GM12878 (cell line): ENCODE measurements at regions not wholly inside any gene's neighbourhood (a gene's known extent, or its start where the extent isn't known, plus 50 kb on each side); places are given as distances from the start of the nearest gene placed in this dataset.

Source experiments
- ATAC-seq: fragments of 200-7000 bp; cut with Tn5 transposase; 3 replicates; pipeline ENCODE4 v1.9.1; 2020; ENCODE audit warnings: mild to moderate bottlenecking, moderate library complexity
- BruUV-seq: library from RNA; stranded (reverse); fragments of 400-500 nt; replicated peaks from 2 replicates; lab custom pipeline; 2021; lab: Mats Ljungman, UMichigan
- CTCF ChIA-PET: fragments of 300-600 bp; sonication (Branson Sonifier 250); formaldehyde crosslinking; extraction: SDS; loops from one replicate; lab custom pipeline; 2021; ENCODE audit warnings: inconsistent platforms; lab: Yijun Ruan, JAX
- POLR2A ChIA-PET: fragments of 350-600 bp; formaldehyde crosslinking; extraction: SDS; loops from one replicate; lab custom pipeline; 2021; ENCODE audit warnings: inconsistent platforms; lab: Charles Lee
- RAD21 ChIA-PET: fragments of 300-600 bp; sonication (Branson Sonifier 250); formaldehyde crosslinking; loops from one replicate; lab custom pipeline; 2023; ENCODE audit warnings: antibody characterized with exemption; ENCODE audit not compliant: unreplicated experiment; lab: Charles Lee
- SMC1A ChIA-PET: fragments of 300-600 bp; sonication (Branson Sonifier 250); formaldehyde crosslinking; loops from one replicate; lab custom pipeline; 2023; ENCODE audit not compliant: unreplicated experiment, uncharacterized antibody; lab: Charles Lee
- DNase-seq: peaks from one replicate; pipeline ENCODE4 v3.0.0-alpha.2; 2011; ENCODE audit warnings: low read depth, low spot score
- FAIRE-seq: peaks from 3 replicates; lab custom pipeline; 2011; peaks lifted over from hg19 to GRCh38; lab: Jason Lieb, UNC
- H2AFZ ChIP-seq: 2 replicates; pipeline ENCODE4 v1.6.0; 2011; ENCODE audit warnings: low read depth, low read length, control low read depth; ENCODE audit not compliant: control insufficient read depth
- H3K27ac ChIP-seq: 2 replicates; pipeline ENCODE4 v1.5.1; 2011; ENCODE audit warnings: control low read depth; ENCODE audit not compliant: control insufficient read depth, insufficient read depth
- H3K27me3 ChIP-seq, 2 experiments: replicated peaks in 1 of 2; 2 replicates each; pipeline versions ENCODE4 v1.6.0 to v1.6.1; 2011; ENCODE audit warnings: low read length in 1 of 2; ENCODE audit not compliant: control insufficient read depth in 2 of 2, insufficient read depth in 2 of 2
- H3K36me3 ChIP-seq, 2 experiments: 2 replicates each; pipeline ENCODE4 v1.5.1; 2011; ENCODE audit warnings: low read length in 1 of 2; ENCODE audit not compliant: control insufficient read depth in 2 of 2, insufficient read depth in 2 of 2
- H3K4me1 ChIP-seq: 2 replicates; pipeline ENCODE4 v1.6.1; 2011; ENCODE audit warnings: mild to moderate bottlenecking, low read length, moderate library complexity, mixed read lengths; ENCODE audit not compliant: control insufficient read depth, insufficient read depth
- H3K4me2 ChIP-seq: 2 replicates; pipeline ENCODE4 v1.6.0; 2011; ENCODE audit warnings: control low read depth; ENCODE audit not compliant: control insufficient read depth, insufficient read depth
- H3K4me3 ChIP-seq: fragments of 200-600 bp; sonication (generic); 2 replicates; pipeline ENCODE4 v1.5.1; 2016
- H3K79me2 ChIP-seq: 2 replicates; pipeline ENCODE4 v1.6.0; 2011; ENCODE audit warnings: low read length; ENCODE audit not compliant: control insufficient read depth, insufficient read depth
- H3K9ac ChIP-seq: 2 replicates; pipeline ENCODE4 v1.8.0; 2011; ENCODE audit warnings: low read length, control low read depth, mixed read lengths; ENCODE audit not compliant: control insufficient read depth, insufficient read depth
- H3K9me3 ChIP-seq: replicated peaks from 3 replicates; pipeline ENCODE4 v1.5.1; 2011; ENCODE audit warnings: mild to moderate bottlenecking, low read length; ENCODE audit not compliant: control insufficient read depth, insufficient read depth
- H4K20me1 ChIP-seq: 2 replicates; pipeline ENCODE4 v1.6.0; 2011; ENCODE audit not compliant: control insufficient read depth, insufficient read depth
- ASH2L ChIP-seq: fragments of 300-600, 200-600 bp; sonication (generic); IDR thresholded peaks from 2 replicates; pipeline ENCODE4 v1.6.1; 2017; ENCODE audit warnings: low read depth, mild to moderate bottlenecking, borderline replicate concordance
- HCFC1 ChIP-seq: fragments of 150-350 bp; IDR thresholded peaks from 2 replicates; pipeline ENCODE4 v1.6.1; 2014; ENCODE audit warnings: low read length
- IRF3 ChIP-seq: fragments of 450-650 bp; IDR thresholded peaks from 2 replicates; pipeline ENCODE4 v1.6.1; 2014; ENCODE audit warnings: mild to moderate bottlenecking
- MEF2B ChIP-seq: fragments of 450-650 bp; IDR thresholded peaks from 2 replicates; pipeline ENCODE4 v1.6.1; 2018; ENCODE audit warnings: mild to moderate bottlenecking, moderate library complexity; ENCODE audit not compliant: partially characterized antibody, poor library complexity, severe bottlenecking
- MYB ChIP-seq: fragments of 150-350 bp; IDR thresholded peaks from 2 replicates; pipeline ENCODE4 v1.6.1; 2014; ENCODE audit warnings: mild to moderate bottlenecking, low read depth, low read length, borderline replicate concordance
- SMAD1 ChIP-seq: fragments of 450-650 bp; IDR thresholded peaks from 2 replicates; pipeline ENCODE4 v1.6.1; 2018; ENCODE audit warnings: mild to moderate bottlenecking, low read depth; ENCODE audit not compliant: partially characterized antibody
- SPI1 ChIP-seq: IDR thresholded peaks from 2 replicates; pipeline ENCODE4 v1.6.1; 2011; ENCODE audit warnings: low read depth, mild to moderate bottlenecking, low read length, moderate library complexity, borderline replicate concordance; ENCODE audit not compliant: insufficient read depth
- STAT3 ChIP-seq: IDR thresholded peaks from 2 replicates; pipeline ENCODE4 v1.6.1; 2011; ENCODE audit warnings: low read depth, low read length, improper control_type of control experiment
- SUPT20H ChIP-seq: IDR thresholded peaks from 2 replicates; pipeline ENCODE4 v1.6.1; 2011; ENCODE audit warnings: low read depth, mild to moderate bottlenecking, low read length, moderate library complexity, borderline replicate concordance; ENCODE audit not compliant: control insufficient read depth
- ZNF217 ChIP-seq: fragments of 450-650 bp; IDR thresholded peaks from 2 replicates; pipeline ENCODE4 v1.6.1; 2017; ENCODE audit warnings: antibody characterized with exemption, mild to moderate bottlenecking
- WGBS: methylation state at CpG from one replicate; pipeline ENCODE4 v1.1.6; 2016; ENCODE audit warnings: low lambda C conversion rate; ENCODE audit not compliant: insufficient replicate concordance, insufficient coverage; ENCODE audit errors: missing lambda C conversion rate; 5-methylcytosine and 5-hydroxymethylcytosine counted together
- in situ Hi-C: fragments of 300-500 bp; cut with MboI; formaldehyde crosslinking; loops from 9 replicates; pipeline ENCODE4 v1.14.3; 2018; ENCODE audit warnings: mixed read lengths
- intact Hi-C: fragments of 100-400 bp; cut with micrococcal nuclease; formaldehyde crosslinking; loops from one replicate; pipeline ENCODE4 v1.14.2; 2022; ENCODE audit not compliant: unreplicated experiment

- Histone ChIP-seq H4K20me1 (no peaks in the 10 kb centered on the region), H3K79me2 (no peaks in the 10 kb centered on the region), H3K4me1 (no peaks in the 10 kb centered on the region), H3K9ac (no peak overlapping the region), H2AFZ (no peak overlapping the region), H3K27ac (no peak overlapping the region), H3K36me3 (no peaks in the 10 kb centered on the region), H3K9me3 (no peaks in the 10 kb centered on the region), H3K4me3 (no peak overlapping the region), H3K27me3 (no peaks in the 10 kb centered on the region), H3K4me2 (no peak overlapping the region)
- no peak for ATAC-seq
- SMC1A ChIA-PET = no interaction called here
- RAD21 ChIA-PET = no interaction called here
- in situ Hi-C loops (no loop called here), intact Hi-C loops (no loop called here)
- no peak for TF ChIP-seq SMAD1
- TF ChIP-seq ASH2L = no peak
- TF ChIP-seq HCFC1 = no peak
- TF ChIP-seq ZNF217 = no peak
- no peak for TF ChIP-seq MEF2B
- TF ChIP-seq STAT3 = no peak
- no peak for TF ChIP-seq MYB
- TF ChIP-seq SUPT20H = no peak
- TF ChIP-seq SPI1 = no peak
- TF ChIP-seq IRF3 = no peak
- FAIRE-seq = no peak
- no TSS peak for BruUV-seq
- WGBS = 44% methylated on average over 2 of the region's 2 CpGs
- POLR2A ChIA-PET = no interaction called here
- CTCF ChIA-PET = interaction anchor here (1.2 kb wide), 1 partner anchor 56 kb away, joined by 3 read pairs; no protein-coding TSS in a partner anchor
- DNase-seq = no peak
Measured at GRCh38 chr13:97165502-97166425, 56.4 kb upstream of the MBNL2 start.
